ENCODE measurements at regions not wholly inside any gene's neighbourhood (a gene's known extent, or its start where the extent isn't known, plus 50 kb on each side); places are given as distances from the start of the nearest gene placed in this dataset.

- Mint-ChIP-seq H3K4me3 (no peak overlapping the region), H3K27me3 (no peaks in the 10 kb centered on the region), H3K27ac (no peak overlapping the region), H3K9me3 (peaks cover 0 to 4% (median 0%) of the 10 kb centered on the region in 3 donors), H3K36me3 (no peaks in the 10 kb centered on the region), H3K4me1 (no peaks in the 10 kb centered on the region)
These were observed 229.0 kb upstream of the LCORL start for GRCh38 chr4:18250564-18250963.

- H3K4me1 Mint-ChIP-seq: no peaks in the 10 kb centered on the region
- no peaks in the 10 kb centered on the region for H3K36me3 Mint-ChIP-seq
- no peak overlapping the region for H3K27ac Mint-ChIP-seq
- no peak overlapping the region for H3K4me3 Mint-ChIP-seq
- no peaks in the 10 kb centered on the region for H3K27me3 Mint-ChIP-seq
- H3K9me3 Mint-ChIP-seq: peaks cover 0 to 2% (median 0%) of the 10 kb centered on the region in 3 donors
These were observed 227.1 kb upstream of the LCORL start for GRCh38 chr4:18248611-18249010.

DNA sequence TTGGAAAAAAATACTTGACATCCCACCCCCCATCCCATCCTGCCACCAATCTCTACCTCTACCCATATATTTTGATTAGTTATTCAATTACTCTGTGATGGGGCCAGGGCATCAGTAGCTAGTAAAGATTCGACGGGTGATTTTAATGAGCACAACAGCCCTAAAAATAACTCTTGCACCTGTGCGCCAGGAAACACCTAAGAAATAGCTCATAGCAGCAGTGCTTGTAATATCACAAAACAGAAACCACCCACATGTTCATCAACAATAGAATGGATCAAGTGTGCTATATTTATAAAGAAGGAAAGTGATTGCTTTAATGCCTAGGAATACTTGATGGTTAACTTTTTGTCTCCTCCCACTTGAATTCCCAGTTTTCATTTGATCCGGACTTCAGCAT is 225.6 kb upstream of the LCORL start:
- Mint-ChIP-seq H3K9me3 (peaks cover 0 to 2% (median 0%) of the 10 kb centered on the region in 3 donors), H3K27ac (no peak overlapping the region), H3K4me3 (no peak overlapping the region), H3K27me3 (no peaks in the 10 kb centered on the region), H3K4me1 (peaks cover 0 to 1% (median 0%) of the 10 kb centered on the region in 3 donors), H3K36me3 (no peaks in the 10 kb centered on the region)

DNA sequence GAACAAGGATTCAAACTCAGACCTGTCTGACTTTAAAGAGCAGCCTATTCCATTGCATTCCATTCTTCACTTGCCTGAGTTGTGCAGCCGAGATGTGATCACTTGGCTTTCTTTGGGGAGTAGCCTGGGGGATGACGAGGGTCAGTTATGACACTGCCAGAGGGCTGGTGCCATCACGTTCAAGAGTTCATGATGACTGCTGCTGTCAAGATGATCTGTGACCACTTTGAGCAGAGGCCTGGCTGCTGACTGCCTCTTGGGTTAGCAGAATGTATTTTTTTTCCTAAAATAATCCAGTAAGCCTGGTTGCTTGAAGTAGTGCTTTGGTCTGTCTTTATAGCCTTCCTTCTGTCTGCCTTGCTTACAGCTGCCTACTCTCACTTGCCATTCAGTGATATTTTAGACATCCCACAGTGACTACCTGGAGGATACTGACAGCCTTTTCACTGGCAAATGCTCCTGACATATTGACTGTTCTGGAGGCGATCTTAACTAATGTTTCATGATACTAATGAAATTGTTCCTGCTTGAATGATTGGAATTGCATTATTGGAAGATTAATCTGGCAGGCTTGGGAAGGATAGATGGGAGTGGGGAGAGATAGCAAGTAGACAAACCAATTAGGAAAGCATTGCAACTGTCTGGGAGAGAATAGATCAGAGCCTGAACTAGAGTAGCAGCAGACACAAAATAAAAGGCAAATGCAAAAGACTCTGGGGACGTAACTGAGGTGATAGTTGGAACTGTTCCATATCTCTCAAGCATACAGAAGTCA is 221.6 kb upstream of the LCORL start:
- no peaks in the 10 kb centered on the region for H3K36me3 Mint-ChIP-seq
- H3K27ac Mint-ChIP-seq: no peak overlapping the region
- H3K4me1 Mint-ChIP-seq: peaks cover 0 to 1% (median 0%) of the 10 kb centered on the region in 3 donors
- H3K9me3 Mint-ChIP-seq: no peaks in the 10 kb centered on the region
- no peak overlapping the region for H3K4me3 Mint-ChIP-seq
- no peaks in the 10 kb centered on the region for H3K27me3 Mint-ChIP-seq

DNA sequence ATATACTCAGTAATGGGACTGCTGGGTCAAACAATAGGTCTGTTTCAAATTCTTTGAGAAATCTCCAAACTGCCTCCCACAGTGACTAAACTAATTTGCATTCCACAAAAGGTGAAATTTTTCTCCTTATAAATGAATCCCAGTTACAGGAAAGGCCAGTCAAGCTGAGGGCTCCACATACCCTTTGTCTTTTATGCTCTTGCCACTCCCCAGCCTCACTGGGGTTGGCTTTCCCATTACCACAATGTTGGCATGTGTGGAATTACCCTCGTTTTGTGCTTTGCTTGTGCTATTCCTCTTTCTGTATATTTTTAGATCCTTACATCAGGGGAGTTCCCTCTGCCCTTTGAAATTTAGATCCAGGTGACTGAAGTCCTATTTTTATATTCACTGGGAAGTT is 220.2 kb upstream of the LCORL start:
- Mint-ChIP-seq H3K27ac (no peak overlapping the region), H3K27me3 (no peaks in the 10 kb centered on the region), H3K4me1 (peaks cover 0 to 1% (median 0%) of the 10 kb centered on the region in 3 donors), H3K4me3 (no peak overlapping the region), H3K36me3 (no peaks in the 10 kb centered on the region), H3K9me3 (no peaks in the 10 kb centered on the region)

GRCh38 chr4:18234108-18234507 is 212.6 kb upstream of the LCORL start:
- Mint-ChIP-seq H3K27ac (no peak overlapping the region), H3K4me1 (no peaks in the 10 kb centered on the region), H3K27me3 (no peaks in the 10 kb centered on the region), H3K4me3 (no peak overlapping the region), H3K36me3 (peaks cover 2% of the 10 kb centered on the region), H3K9me3 (peaks cover under 1 to 13% (median 3%) of the 10 kb centered on the region in 3 donors)

GRCh38 chr4:18231726-18232125 is 210.2 kb upstream of the LCORL start:
- Mint-ChIP-seq H3K4me3 (no peak overlapping the region), H3K27me3 (no peaks in the 10 kb centered on the region), H3K4me1 (no peaks in the 10 kb centered on the region), H3K27ac (no peak overlapping the region), H3K36me3 (peaks cover 2% of the 10 kb centered on the region), H3K9me3 (peaks cover 5 to 30% (median 8%) of the 10 kb centered on the region in 3 donors)

DNA sequence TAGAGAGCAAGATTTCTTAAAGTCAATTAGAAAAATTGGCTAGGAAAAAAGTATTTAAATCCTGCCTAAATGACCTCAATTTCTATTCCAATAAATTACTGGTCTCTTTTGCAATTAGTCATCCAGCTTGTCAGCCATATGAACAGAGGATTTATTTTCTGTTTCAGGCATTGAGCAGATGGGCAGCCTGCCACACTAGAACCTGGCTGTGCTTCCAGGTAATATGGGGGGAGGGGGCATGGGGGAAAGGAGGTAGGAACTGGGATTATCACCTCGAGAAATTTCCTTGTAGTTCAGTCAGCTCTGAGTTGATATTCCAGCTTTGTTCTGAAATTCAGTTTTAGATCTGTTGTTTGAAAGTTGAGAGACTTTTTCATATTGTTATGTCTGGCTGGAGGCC is 206.3 kb upstream of the LCORL start:
- no peak overlapping the region for H3K27ac Mint-ChIP-seq

GRCh38 chr4:18214411-18215055 is 193.0 kb upstream of the LCORL start:
- Mint-ChIP-seq H3K4me3 (no peak overlapping the region), H3K27ac (no peak overlapping the region), H3K27me3 (peaks cover 1% of the 10 kb centered on the region), H3K36me3 (no peaks in the 10 kb centered on the region), H3K4me1 (no peaks in the 10 kb centered on the region), H3K9me3 (peaks cover 0 to 5% (median 1%) of the 10 kb centered on the region in 3 donors)

More for the DNA sequence above, 206.3 kb upstream of the LCORL start:
- peaks cover 2% of the 10 kb centered on the region for H3K27me3 Mint-ChIP-seq
- no peak overlapping the region for H3K4me3 Mint-ChIP-seq
- H3K36me3 Mint-ChIP-seq: peaks cover 2% of the 10 kb centered on the region
- peaks cover 4 to 30% (median 8%) of the 10 kb centered on the region in 3 donors for H3K9me3 Mint-ChIP-seq
- no peaks in the 10 kb centered on the region for H3K4me1 Mint-ChIP-seq

GRCh38 chr4:18213576-18214198 is 192.1 kb upstream of the LCORL start:
- Mint-ChIP-seq H3K4me3 (no peak overlapping the region), H3K27me3 (peaks cover 1% of the 10 kb centered on the region), H3K4me1 (no peaks in the 10 kb centered on the region), H3K27ac (no peak overlapping the region), H3K36me3 (no peaks in the 10 kb centered on the region), H3K9me3 (peaks cover 0 to 5% (median 0%) of the 10 kb centered on the region in 3 donors)

- H3K4me1 Mint-ChIP-seq: no peaks in the 10 kb centered on the region
- no peaks in the 10 kb centered on the region for H3K36me3 Mint-ChIP-seq
- H3K9me3 Mint-ChIP-seq: peaks cover 0 to 4% (median 0%) of the 10 kb centered on the region in 3 donors
These were observed 187.9 kb upstream of the LCORL start for GRCh38 chr4:18209448-18209847.

DNA sequence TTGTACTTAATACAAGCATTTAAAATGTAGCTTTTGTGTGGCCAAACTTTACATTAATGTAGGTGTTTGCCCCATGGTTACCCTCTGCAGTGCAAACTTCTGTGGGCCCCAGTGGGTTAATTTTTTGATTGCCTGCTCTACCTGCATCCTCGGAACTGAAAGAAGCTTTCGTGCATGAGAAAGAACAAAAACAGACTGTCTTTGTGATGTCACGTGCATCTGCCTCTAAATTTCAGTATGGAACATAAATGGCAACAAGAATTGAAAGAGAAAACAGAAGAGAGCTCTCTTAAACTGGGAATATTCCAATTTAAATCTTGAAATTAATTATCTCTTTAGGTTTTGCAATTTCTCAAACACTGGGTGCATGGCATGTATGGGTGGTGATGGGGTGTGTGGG is 182.4 kb upstream of the LCORL start:
- no peaks in the 10 kb centered on the region for H3K9me3 Mint-ChIP-seq
- no peaks in the 10 kb centered on the region for H3K4me1 Mint-ChIP-seq
- H3K36me3 Mint-ChIP-seq: no peaks in the 10 kb centered on the region
- H3K27me3 Mint-ChIP-seq: peaks cover 7% of the 10 kb centered on the region
- no peak overlapping the region for H3K27ac Mint-ChIP-seq
- H3K4me3 Mint-ChIP-seq: no peak overlapping the region

More at GRCh38 chr4:18209448-18209847, 187.9 kb upstream of the LCORL start:
- H3K27me3 Mint-ChIP-seq: peaks cover 6% of the 10 kb centered on the region
- H3K4me3 Mint-ChIP-seq: no peak overlapping the region
- no peak overlapping the region for H3K27ac Mint-ChIP-seq

DNA sequence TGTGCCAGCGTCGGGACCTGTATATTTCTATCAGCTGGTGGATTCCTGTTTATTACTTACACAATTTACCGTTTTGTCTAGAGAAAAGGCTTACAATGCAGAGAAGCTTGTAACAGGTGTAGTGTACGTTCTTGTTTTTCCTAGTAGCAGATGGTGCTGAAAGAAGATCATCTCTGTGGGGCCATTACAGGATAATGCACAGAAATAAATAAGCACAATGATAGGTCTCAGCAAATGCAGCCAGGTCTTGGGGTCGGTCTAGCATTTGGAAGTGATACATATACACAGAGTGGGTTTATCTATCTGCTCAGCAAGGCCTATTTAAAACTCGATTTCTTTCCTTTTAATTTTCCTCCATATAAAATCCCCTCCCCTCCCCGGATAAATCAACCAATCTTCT is 180.9 kb upstream of the LCORL start:
- Mint-ChIP-seq H3K4me3 (no peak overlapping the region), H3K27ac (no peak overlapping the region), H3K27me3 (peaks cover 7% of the 10 kb centered on the region), H3K9me3 (peaks cover 0 to under 1% (median 0%) of the 10 kb centered on the region in 3 donors), H3K4me1 (no peaks in the 10 kb centered on the region), H3K36me3 (no peaks in the 10 kb centered on the region)

DNA sequence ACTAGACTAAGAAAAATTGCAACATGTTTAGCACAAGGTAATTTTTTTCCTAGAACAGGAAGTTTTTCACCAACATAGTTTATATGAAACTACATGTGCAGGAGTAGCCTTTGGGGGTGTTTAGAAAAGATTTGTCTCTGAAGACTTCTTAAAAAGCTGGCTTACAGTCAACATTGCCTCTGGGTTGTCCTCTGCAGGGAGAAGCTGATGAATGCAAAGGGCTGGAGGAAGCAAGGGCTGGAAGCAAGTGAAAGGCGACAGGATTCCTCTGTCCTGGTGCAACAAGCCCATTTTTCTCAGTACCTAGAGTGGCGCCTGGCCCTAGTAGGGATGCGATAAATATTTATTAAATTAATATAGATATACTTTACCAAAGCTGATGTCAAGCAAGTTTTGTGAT is 180.3 kb upstream of the LCORL start:
- no peaks in the 10 kb centered on the region for H3K4me1 Mint-ChIP-seq
- H3K27me3 Mint-ChIP-seq: peaks cover 7% of the 10 kb centered on the region
- H3K4me3 Mint-ChIP-seq: no peak overlapping the region
- no peak overlapping the region for H3K27ac Mint-ChIP-seq
- peaks cover 0 to 3% (median 0%) of the 10 kb centered on the region in 3 donors for H3K9me3 Mint-ChIP-seq
- no peaks in the 10 kb centered on the region for H3K36me3 Mint-ChIP-seq

DNA sequence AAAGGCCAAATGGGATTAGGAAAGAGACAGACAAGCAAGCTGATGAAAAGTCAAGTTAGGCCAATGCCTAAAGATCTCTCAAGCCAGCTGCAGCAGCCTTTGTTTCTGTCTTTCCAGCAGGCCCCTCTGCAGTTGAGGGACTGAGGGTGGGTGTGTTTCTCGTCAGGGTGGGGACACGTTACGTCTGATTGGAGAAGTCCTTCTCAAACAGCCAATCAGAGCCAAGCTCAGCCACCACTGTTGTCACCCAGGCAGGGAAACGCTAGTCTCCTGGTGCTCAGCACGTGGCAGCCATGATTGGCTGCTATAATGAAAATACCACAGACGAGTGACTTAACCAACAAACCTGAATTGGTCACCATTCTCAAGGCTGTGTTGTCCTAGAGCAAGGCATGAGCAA is 177.1 kb upstream of the LCORL start:
- Mint-ChIP-seq H3K27ac (no peak overlapping the region), H3K9me3 (peaks cover 0 to 3% (median 0%) of the 10 kb centered on the region in 3 donors), H3K4me3 (no peak overlapping the region), H3K4me1 (no peaks in the 10 kb centered on the region), H3K27me3 (peaks cover 3% of the 10 kb centered on the region), H3K36me3 (no peaks in the 10 kb centered on the region)

Data from IgD-negative memory B cell (primary cell).